Fibroblast of skin of scalp (primary cell): ENCODE measurements at regions not wholly inside any gene's neighbourhood (a gene's known extent, or its start where the extent isn't known, plus 50 kb on each side); places are given as distances from the start of the nearest gene placed in this dataset.

Experiments
- DNase-seq: peaks from one replicate; pipeline ENCODE4 v3.0.0-alpha.2; 2013

- no peak for DNase-seq
Measured at GRCh38 chr2:144893464-144893863, 373.5 kb upstream of the ZEB2 start.

- peak; percentile 34 for DNase-seq
Measured at GRCh38 chr2:144890828-144891227, 370.9 kb upstream of the ZEB2 start.

- no peak for DNase-seq
Measured at GRCh38 chr2:144889348-144889747, 369.4 kb upstream of the ZEB2 start.

- DNase-seq: no peak
Measured at GRCh38 chr2:144886862-144887261, 366.9 kb upstream of the ZEB2 start.

GRCh38 chr2:144877893-144878292 lies 358.0 kb upstream of the ZEB2 start:
- DNase-seq: no peak

- DNase-seq: peak; percentile 97
Measured at GRCh38 chr2:144876013-144876412, 356.1 kb upstream of the ZEB2 start.

GRCh38 chr2:144875290-144875969 lies 355.5 kb upstream of the ZEB2 start:
- DNase-seq: peak; percentile 19

- DNase-seq: no peak
Measured at GRCh38 chr2:144865670-144866069, 345.8 kb upstream of the ZEB2 start.

- no peak for DNase-seq
Measured at GRCh38 chr2:144859716-144860115, 339.8 kb upstream of the ZEB2 start.

- no peak for DNase-seq
Measured at GRCh38 chr2:144858211-144858610, 338.3 kb upstream of the ZEB2 start.

GRCh38 chr2:144854596-144854995 lies 334.7 kb upstream of the ZEB2 start:
- no peak for DNase-seq

GRCh38 chr2:144849612-144850011 lies 329.7 kb upstream of the ZEB2 start:
- peak; percentile 38 for DNase-seq

GRCh38 chr2:144848423-144848822 lies 328.5 kb upstream of the ZEB2 start:
- no peak for DNase-seq

GRCh38 chr2:144847347-144848080 lies 327.6 kb upstream of the ZEB2 start:
- no peak for DNase-seq

GRCh38 chr2:144836635-144837350 lies 316.9 kb upstream of the ZEB2 start:
- DNase-seq: peak; percentile 69

GRCh38 chr2:144835634-144836350 lies 315.9 kb upstream of the ZEB2 start:
- DNase-seq: peak; percentile 45

GRCh38 chr2:144834998-144835633 lies 315.2 kb upstream of the ZEB2 start:
- peak; percentile 74 for DNase-seq

GRCh38 chr2:144834363-144834762 lies 314.4 kb upstream of the ZEB2 start:
- DNase-seq: no peak

- no peak for DNase-seq
Measured at GRCh38 chr2:144833075-144833637, 313.2 kb upstream of the ZEB2 start.

- no peak for DNase-seq
Measured at GRCh38 chr2:144832048-144832447, 312.1 kb upstream of the ZEB2 start.

- peak; percentile 93 for DNase-seq
Measured at GRCh38 chr2:144830543-144830942, 310.6 kb upstream of the ZEB2 start.

GRCh38 chr2:144827404-144827803 lies 307.5 kb upstream of the ZEB2 start:
- DNase-seq: no peak
